ENCODE measurements at regions not wholly inside any gene's neighbourhood (a gene's known extent, or its start where the extent isn't known, plus 50 kb on each side); places are given as distances from the start of the nearest gene placed in this dataset.
"Not testable (repeated sequence)": the region's sequence is repeated elsewhere in the genome, so short reads cannot be mapped to it uniquely, and the experiment has no call there.

DNA sequence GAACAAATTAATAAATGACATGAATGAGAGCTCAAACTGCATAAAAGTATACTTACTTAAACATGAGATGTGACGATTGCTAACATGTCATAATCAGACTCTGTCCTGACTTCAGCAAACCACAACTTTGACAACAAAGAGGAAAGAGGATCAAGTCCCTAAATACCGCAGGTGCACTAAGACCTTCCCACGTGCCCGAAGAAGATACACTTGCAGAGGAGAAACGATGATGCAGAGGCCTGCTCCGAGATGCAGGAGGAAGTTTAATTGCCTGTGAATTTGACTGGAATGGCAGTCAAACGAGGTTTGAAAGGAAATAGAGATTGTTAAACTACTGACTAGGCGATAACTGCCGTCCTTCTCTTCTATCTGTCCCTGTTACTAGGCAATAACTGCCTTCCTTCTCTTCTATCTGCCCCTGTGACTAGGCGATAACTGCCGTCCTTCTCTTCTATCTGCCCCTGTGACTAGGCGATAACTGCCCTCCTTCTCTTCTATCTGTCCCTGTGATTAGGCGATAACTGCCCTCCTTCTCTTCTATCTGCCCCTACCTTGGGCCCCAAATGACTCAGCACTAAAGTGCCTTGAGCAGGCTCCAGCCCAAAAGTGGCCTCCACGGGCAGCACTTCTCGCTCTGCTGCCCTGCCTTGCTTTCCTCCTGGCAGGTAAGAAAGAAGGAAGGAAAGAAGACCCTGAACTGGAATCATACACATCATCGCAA is 2226.0 kb upstream of the DEFB115 start:
- DNase-seq; in situ Hi-C loops (cut with MboI; ENCODE audit: low pct_unique_long_range_greater_than_20kb, low sequenced_read_pairs): not testable (repeated sequence)

DNA sequence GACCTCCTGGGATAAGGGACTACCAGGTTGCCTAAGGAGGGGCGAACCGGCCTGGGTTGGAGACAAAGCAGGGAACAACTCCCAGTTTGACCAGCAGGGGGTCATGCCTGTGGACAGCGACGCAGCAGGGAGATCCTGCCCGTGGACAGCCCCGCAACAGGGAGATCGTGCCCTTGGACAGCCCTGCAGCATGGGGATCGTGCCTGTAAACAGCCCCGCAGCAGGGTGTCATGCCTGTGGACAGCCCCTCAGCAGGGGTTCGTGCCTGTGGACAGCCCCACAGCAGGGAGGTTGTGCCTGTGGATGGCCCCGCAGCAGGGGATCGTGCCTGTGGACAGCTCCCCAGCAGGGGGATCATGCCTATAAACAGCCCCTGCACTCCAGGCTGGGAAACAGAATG is 2213.2 kb upstream of the DEFB115 start:
- in situ Hi-C loops (cut with MboI; ENCODE audit: low pct_unique_long_range_greater_than_20kb, low sequenced_read_pairs); DNase-seq: not testable (repeated sequence)

DNA sequence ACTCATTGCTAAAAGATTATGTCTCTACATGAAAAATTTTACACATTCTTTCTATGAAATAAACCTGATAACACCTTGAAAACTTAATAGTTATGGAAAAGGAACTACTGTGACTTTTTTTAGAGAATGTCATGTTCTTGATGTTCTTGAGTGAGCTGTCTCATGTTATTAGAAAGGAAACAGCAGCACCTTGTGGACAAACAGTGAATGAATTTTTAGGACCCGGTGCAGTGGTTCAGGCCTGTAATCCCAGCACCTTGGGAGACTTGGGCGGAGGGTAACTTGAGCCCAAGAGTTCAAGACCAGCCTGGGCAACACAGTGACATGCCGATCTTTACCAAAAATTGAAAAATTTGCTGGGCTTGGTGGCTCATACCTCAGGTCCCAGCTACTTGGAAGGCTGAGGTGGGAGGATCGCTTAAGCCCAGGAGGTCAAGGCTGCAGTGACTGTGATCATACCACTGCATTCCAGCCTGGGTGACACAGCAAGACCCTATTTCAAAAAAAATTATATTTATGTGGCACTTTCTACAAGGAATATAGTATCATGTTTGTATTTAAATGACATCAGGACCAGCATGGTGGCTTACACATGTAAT is 2207.4 kb upstream of the DEFB115 start:
- DNase-seq: peak; percentile 43
- in situ Hi-C loops (cut with MboI; ENCODE audit: low pct_unique_long_range_greater_than_20kb, low sequenced_read_pairs): not testable (repeated sequence)

DNA sequence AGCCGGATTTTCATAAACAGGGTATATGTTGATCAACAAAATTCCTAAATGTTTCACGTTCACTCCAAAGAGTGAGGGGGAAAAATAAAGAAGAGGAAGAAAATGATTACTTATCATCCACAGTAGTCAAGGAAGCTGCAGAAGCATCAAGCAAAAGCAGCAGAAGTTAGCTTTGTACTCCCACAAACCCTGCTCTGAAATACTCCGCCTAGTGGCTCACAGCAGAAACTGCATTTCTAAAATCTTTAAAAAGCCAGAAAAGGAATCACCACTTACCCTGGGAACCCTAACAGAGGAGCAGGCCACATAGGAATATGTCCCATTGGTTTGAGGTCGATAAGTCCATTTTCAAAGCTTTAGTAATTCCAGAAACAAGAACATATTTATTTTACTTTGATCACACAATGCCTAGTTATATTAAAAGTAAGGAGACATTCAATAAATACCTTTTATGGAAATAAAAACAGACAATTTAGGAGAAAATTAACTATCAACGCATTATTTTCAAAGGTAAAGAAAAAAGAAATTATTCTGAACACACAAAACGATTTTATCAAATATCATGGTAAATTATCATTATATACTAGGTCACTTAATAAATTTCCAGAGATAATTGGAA is 2199.5 kb upstream of the DEFB115 start:
- peak; percentile 56 for DNase-seq
- in situ Hi-C loops (cut with MboI; ENCODE audit: low pct_unique_long_range_greater_than_20kb, low sequenced_read_pairs): not testable (repeated sequence)

DNA sequence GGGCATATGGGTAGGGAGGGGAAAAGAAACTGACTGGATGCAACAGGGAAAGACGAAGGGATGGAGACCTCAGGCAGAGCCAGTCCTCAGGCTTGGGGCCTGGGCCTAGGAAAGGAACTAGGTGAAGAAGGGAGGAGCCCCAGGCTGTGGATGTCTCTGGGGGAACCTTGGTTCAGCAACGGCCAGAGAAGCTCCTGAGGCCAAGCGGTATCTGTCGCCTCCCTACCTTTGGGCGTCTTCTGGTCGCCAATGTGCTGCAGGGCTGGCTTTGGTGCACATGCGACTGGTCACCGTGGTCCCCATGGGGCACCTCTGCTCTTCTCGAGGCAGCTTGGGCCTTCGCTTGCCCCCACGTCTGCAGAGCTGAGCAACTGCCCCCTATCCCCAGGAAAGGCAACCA is 2195.0 kb upstream of the DEFB115 start:
- DNase-seq; in situ Hi-C loops (cut with MboI; ENCODE audit: low pct_unique_long_range_greater_than_20kb, low sequenced_read_pairs): not testable (repeated sequence)

DNA sequence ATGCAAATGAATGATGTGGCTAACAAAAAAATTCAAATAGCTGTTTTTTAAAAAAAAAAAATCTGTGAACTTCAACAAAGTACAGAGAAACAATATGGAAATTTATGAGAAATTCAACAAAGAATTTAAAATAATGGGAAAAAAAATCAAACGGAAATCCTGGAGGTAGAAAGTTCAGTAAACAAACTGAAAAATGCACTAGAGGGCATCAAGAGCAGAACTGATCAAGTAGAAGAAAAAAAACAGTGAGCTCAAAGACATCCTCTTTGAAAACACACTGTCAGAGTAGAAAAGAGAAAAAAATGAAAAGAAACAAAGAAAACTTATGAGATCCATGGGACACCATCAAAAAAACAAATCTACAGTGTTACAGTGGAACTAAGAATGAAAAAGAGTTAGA is 2191.1 kb upstream of the DEFB115 start:
- in situ Hi-C loops (cut with MboI; ENCODE audit: low pct_unique_long_range_greater_than_20kb, low sequenced_read_pairs); DNase-seq: not testable (repeated sequence)

DNA sequence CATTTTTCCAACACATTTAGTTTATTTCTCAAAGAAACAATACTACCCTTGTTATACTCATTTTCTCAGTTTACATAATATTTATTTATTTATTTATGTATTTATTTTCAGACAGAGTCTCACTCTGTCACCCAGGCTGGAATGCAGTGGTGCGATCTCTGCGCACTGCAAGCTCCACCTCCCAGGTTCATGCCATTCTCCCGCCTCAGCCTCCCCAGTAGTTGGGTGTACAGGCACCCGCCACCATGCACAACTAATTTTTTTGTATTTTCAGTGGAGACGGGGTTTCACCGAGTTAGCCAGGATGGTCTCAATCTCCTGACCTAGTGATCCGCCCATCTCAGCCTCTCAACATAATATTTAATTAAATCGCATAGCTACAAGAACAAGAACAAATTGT is 2183.8 kb upstream of the DEFB115 start:
- DNase-seq; in situ Hi-C loops (cut with MboI; ENCODE audit: low pct_unique_long_range_greater_than_20kb, low sequenced_read_pairs): not testable (repeated sequence)

DNA sequence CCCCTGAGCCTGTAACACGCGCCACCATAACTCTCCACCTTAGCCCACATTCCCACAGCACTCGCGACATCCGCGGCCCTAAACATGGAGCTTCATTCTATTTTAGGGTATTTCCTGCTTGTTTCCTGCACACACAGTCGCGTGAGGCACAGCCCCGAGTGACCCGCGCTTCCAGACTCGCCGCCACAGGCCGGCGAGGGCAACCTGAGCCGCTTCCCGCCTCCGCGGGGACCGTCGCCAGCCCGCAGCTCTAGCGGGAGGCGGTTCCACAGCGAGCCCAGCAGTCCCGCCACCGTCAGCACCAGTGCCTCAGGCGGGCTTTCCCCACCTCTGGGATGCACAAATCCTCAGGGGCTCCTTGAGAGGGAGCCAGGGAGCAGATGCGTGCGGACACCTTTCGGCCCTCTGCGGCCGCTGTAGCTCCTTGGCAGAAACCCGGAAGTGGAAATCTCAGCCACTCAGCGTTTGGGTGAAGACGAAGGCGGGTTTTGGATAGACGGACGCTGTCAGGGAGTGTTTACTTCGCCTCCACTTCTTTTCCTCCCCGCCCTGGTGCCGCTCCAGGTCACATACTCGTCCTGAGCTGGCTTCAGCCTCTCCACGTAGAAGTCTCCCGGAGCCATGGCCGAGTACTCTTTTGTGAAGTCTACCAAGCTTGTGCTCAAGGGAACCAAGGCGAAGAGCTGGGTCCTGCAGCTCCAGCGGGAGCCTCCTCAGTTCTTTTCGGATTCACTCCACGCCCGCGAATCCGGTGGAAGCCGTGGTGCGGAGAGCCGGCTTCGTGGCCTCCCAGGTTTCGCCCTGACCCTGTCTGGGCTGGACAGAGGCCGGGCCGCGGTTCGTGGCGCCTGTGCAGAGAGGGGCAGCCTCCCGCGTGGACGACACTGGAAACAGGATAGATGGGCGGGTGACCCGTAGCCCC is 2177.4 kb upstream of the DEFB115 start:
- in situ Hi-C loops (cut with MboI; ENCODE audit: low pct_unique_long_range_greater_than_20kb, low sequenced_read_pairs): no loop called here
- DNase-seq: no peak

DNA sequence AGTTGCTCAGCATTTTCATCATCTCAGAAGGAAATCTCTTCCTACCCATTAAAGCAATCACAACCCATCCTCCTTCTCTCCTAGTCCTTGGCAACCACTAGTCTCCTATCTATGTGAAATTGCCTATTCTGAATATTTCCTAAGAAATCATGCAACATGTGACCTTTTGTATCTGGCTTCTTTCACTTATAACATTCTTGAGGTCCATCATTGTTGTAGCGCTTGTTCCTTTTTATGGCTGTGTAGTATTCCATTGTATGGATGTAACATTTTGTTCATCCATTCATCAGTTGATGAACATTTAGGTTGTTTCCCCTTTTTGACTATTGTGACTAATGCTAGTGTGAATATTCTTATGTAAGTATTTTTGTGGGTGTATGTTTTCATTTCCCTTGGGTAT is 2175.8 kb upstream of the DEFB115 start:
- DNase-seq; in situ Hi-C loops (cut with MboI; ENCODE audit: low pct_unique_long_range_greater_than_20kb, low sequenced_read_pairs): not testable (repeated sequence)

DNA sequence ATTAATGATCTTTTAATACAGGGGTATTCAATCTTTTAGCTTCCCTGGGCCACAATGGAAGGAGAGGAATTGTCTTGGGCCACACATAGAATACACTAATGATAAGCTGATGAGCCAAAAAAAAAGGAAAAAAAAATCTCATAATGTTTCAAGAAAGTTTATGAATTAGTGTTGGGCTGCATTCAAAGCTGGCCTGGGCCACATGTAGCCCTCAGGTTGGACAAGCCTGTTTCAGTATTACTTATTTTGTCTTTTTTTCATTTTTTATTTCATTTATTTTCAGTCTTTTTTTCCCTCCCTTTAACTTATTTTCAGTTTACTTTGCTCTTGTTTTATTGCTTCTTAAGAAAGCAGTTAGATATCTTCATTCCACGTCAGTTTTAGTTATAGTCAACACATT is 2171.8 kb upstream of the DEFB115 start:
- in situ Hi-C loops (cut with MboI; ENCODE audit: low pct_unique_long_range_greater_than_20kb, low sequenced_read_pairs): no loop called here
- no peak for DNase-seq

DNA sequence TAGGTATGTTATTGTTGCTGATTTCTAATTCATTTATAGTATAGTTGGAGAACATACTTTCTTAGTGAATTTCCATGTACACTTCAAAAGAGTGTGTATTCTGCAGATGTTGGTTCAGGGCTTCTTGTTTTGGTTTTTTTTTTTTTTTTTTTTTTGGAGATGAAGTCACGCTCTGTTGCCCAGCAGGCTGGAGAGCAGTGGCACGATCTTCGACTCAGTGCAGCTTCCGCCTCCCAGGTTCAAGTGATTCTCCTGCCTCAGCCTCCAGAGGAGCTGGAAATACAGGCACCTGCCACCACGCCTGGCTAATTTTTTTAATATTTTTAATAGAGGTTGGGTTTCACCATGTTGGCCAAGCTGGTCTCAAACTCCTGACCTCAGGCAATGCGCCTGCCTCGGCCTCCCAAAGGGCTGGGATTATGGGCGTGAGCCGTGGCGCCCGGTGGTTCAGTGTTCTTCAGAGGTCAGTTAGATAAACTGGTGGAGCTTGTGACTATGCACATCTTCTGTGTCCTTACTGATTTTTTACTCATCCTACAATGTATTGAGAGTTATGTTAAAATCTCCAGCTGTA is 2171.2 kb upstream of the DEFB115 start:
- DNase-seq; in situ Hi-C loops (cut with MboI; ENCODE audit: low pct_unique_long_range_greater_than_20kb, low sequenced_read_pairs): not testable (repeated sequence)

DNA sequence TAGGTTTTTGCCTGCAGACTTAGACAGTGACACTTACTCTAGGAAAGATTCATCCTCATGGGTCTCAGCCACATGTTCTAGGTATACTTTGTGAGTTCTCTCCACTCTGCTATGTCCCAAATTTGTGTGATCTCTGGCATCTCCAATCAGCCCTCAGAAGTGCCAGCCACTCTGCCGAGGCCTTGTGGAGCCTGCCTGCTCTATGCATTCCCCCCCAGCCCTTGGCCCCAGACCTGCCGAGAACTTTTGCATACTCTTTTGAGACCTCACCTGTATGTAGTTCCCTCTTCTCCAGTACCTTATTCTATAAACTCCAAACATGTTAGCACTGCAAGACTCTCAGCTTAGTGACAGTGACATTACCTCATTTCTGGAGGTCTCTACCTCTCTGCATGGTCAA is 2170.5 kb upstream of the DEFB115 start:
- in situ Hi-C loops (cut with MboI; ENCODE audit: low pct_unique_long_range_greater_than_20kb, low sequenced_read_pairs): no loop called here

DNA sequence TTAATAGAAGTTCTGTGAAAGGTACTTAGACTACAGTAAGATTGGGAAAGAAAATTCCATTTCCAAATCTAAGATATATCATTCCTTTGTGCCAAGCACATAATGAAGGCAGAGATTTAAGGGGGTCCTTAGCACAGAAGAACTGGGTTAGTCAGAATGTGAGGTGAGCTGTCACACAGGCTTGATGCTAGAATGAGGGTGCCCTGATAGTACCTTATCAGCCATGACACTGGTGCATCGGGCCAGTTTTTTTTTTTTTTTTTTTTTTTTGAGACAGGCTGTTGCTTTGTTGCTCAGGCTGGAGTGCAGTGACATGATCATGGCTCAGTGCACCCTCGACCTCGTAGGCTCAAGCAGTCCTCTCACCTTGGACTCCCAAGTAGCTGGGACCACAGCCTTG is 2169.6 kb upstream of the DEFB115 start:
- in situ Hi-C loops (cut with MboI; ENCODE audit: low pct_unique_long_range_greater_than_20kb, low sequenced_read_pairs); DNase-seq: not testable (repeated sequence)

More for the DNA sequence above, 2170.5 kb upstream of the DEFB115 start:
- no peak for DNase-seq

DNA sequence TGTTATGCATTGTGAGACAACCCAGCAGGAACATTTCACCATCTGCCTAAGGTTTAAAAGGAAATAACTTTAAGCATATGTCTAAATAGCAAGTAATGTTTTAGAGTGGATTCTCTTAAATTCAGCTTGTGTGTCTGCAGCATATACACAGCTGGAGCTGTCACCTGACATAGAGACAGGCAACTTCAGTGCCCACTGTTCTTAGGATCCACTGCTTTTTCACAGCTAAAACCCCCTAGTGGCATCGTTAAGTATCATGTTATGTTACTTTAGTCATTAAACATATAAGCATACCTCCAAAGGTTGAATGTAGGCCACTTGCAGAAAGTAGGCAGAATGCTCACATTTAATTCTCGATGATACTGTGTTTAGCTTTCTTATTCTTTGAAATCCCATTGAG is 2169.0 kb upstream of the DEFB115 start:
- in situ Hi-C loops (cut with MboI; ENCODE audit: low pct_unique_long_range_greater_than_20kb, low sequenced_read_pairs); DNase-seq: not testable (repeated sequence)

DNA sequence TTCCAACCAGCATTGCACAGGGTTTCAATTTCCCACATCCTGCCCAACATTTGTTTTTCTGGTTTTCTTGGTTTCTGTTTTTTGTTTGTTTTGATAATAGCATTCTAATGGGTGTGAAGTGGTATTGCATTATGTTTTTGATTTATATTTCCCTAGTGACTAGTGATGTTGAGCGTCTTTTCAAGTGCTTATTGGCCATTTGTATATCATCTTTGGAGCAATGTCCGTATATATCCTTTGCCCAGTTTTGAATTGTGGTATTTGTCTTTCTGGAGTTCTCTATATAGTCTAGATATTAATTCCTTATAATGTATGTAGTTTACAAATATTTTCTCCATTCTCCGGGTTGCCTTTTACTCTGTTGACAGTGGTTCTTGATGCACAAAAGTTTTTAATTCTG is 2168.1 kb upstream of the DEFB115 start:
- DNase-seq; in situ Hi-C loops (cut with MboI; ENCODE audit: low pct_unique_long_range_greater_than_20kb, low sequenced_read_pairs): not testable (repeated sequence)

DNA sequence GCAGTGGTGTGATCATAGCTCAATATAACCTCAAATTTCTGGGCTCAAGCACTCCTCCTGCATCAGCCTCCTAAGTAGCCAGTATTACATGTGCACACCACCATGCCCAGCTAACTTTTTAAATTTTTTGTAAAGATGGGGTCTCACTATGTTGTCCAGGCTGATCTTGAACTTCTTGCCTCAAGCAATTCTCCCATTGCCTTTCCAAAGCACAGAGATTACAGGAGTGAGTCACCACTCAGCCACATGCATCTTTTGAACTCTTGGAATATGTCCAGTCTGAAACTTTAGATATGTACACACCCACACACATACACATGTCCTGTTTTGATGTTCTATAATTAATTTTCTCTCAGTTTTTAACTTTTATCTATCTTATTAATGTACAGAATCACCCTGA is 2163.5 kb upstream of the DEFB115 start:
- in situ Hi-C loops (cut with MboI; ENCODE audit: low pct_unique_long_range_greater_than_20kb, low sequenced_read_pairs); DNase-seq: not testable (repeated sequence)

DNA sequence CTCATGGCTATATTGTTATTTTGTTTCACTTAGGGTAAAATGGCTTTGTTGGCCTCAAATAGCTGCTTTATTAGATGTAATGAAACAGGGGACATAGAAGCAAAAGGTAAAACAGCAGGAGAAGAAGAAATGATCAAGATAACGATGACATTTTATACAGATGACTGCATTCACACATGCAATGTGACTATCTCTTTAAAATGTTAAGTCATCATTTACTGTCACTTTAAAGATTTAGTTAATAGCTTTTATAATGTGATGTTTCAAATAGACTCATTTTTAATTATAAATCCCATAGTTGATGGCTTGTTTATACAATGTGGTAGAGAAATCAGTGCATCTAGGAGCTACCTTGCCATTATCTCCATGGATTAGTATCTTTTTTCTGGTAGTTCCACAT is 2160.8 kb upstream of the DEFB115 start:
- DNase-seq; in situ Hi-C loops (cut with MboI; ENCODE audit: low pct_unique_long_range_greater_than_20kb, low sequenced_read_pairs): not testable (repeated sequence)

DNA sequence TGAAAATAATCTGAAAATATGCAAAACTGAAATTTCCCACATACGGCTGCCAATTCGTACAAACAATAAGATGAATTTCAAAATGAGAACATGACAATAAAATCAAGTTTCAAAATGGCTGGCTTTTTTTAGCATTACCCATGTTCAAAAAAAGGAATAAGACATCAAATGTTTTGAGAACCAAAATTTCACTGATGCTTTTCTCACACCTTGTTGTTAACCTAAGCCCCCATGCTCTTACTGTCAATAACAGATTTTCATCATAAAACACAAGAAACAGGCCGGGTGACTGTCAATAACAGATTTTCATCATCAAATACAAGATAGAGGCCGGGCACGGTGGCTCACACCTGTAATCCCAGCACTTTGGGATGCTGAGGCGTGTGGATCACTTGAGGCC is 2149.6 kb upstream of the DEFB115 start:
- in situ Hi-C loops (cut with MboI; ENCODE audit: low pct_unique_long_range_greater_than_20kb, low sequenced_read_pairs): not testable (repeated sequence)

DNA sequence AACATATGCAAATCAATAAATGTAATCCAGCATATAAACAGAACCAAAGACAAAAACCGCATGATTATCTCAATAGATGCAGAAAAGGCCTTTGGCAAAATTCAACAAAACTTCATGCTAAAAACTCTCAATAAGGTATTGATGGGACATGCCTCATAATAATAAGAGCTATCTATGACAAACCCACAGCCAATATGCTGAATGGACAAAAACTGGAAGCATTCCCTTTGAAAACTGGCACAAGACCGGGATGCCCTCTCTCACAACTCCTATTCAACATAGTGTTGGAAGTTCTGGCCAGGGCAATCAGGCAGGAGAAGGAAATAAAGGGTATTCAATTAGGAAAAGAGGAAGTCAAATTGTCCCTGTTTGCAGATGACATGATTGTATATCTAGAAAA is 2148.1 kb upstream of the DEFB115 start:
- DNase-seq; in situ Hi-C loops (cut with MboI; ENCODE audit: low pct_unique_long_range_greater_than_20kb, low sequenced_read_pairs): not testable (repeated sequence)

More for the DNA sequence above, 2149.6 kb upstream of the DEFB115 start:
- not testable (repeated sequence) for DNase-seq
